IPS-18c (cell line): ENCODE measurements at regions not wholly inside any gene's neighbourhood (a gene's known extent, or its start where the extent isn't known, plus 50 kb on each side); places are given as distances from the start of the nearest gene placed in this dataset.
"Not testable (repeated sequence)": the region's sequence is repeated elsewhere in the genome, so short reads cannot be mapped to it uniquely, and the experiment has no call there.

Experiments used
- H3K4me3 ChIP-seq: 2 replicates; pipeline ENCODE4 v1.7.0; 2013; ENCODE audit warnings: low read depth, mild to moderate bottlenecking, low read length, moderate library complexity; ENCODE audit not compliant: insufficient read depth
- H3K9me3 ChIP-seq: one replicate; pipeline ENCODE4 v1.6.1; 2013; ENCODE audit warnings: mild to moderate bottlenecking, low read length, moderate library complexity; ENCODE audit not compliant: control insufficient read depth, insufficient read depth

DNA sequence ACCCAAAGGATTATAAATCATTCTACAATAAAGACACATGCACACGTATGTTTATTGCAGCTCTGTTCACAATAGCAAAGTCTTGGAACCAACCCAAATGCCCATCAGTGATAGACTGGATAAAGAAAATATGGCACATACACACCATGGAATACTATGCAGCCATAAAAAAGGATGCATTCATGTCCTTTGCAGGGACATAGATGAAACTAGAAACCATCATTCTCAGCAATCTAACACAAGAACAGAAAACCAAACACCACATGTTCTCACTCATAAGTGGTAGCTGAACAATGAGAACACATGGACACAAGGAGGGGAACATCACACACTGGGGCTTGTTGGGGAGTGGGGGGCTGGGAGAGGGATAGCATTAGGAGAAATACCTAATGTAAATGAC is 164.9 kb downstream of the CRPPA start:
- H3K9me3 ChIP-seq, H3K4me3 ChIP-seq: not testable (repeated sequence)

DNA sequence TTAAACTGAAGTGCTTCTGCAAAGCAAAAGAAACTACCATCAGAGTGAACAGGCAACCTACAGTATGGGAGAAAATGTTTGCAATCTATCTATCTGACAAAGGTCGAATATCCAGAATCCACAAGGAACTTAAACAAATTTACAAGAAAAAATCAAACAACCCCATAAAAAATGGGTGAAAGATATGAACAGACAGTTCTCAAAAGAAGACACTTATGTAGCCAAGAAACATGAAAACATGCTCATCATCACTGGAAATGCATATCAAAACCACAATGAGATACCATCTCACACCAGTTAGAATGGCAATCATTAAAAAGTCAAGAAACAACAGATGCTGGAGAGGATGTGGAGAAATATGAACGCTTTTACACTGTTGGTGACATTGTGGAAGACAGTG is 165.4 kb downstream of the CRPPA start:
- not testable (repeated sequence) for H3K4me3 ChIP-seq, H3K9me3 ChIP-seq

DNA sequence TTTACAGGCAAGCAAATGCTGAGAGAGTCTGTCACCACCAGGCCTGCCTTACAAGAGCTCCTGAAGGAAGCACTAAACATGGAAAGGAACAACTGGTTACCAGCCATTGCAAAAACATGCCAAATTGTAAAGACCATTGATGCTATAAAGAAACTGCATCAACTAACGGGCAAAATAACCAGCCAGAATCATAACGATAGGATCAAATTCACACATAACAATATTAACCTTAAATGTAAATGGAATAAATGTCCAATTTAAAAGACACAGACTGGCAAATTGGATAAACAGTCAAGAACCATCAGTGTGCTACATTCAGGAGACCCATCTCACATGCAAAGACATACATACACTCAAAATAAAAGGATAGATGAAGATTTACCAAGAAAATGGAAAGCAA is 170.7 kb downstream of the CRPPA start:
- H3K9me3 ChIP-seq, H3K4me3 ChIP-seq: not testable (repeated sequence)

DNA sequence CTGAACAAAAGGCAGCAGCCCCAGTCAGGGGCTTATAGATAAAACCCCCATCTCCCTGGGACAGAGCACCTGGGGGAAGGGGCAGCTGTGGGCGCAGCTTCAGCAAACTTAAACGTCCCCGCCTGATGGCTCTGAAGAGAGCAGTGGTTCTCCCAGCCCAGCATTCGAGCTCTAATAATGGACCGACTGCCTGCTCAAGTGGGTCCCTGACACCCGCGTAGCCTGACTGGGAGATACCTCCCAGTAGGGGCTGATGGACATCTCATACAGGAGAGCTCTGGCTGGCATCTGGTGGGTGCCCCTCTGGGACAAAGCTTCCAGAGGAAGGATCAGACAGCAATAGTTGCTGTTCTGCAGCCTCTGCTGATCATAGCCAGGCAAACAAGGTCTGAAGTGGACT is 172.1 kb downstream of the CRPPA start:
- H3K9me3 ChIP-seq, H3K4me3 ChIP-seq: not testable (repeated sequence)

DNA sequence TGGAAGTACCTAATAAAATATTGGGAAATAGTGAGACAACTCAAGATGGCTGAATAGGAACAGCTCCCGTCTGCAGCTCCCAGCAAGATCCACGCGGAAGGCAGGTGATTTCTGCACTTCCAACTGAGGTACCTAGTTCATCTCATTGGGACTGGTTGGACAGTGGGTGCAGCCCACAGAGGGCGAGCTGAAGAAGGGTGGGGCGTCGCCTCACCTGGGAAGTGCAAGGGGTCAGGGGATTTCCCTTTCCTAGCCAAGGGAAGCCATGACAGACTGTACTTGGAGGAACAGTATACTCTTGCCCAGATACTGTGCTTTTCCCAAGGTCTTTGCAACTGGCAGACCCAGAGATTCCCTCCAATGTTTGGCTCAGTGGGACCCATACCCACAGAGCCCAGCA is 172.8 kb downstream of the CRPPA start:
- not testable (repeated sequence) for H3K9me3 ChIP-seq, H3K4me3 ChIP-seq

DNA sequence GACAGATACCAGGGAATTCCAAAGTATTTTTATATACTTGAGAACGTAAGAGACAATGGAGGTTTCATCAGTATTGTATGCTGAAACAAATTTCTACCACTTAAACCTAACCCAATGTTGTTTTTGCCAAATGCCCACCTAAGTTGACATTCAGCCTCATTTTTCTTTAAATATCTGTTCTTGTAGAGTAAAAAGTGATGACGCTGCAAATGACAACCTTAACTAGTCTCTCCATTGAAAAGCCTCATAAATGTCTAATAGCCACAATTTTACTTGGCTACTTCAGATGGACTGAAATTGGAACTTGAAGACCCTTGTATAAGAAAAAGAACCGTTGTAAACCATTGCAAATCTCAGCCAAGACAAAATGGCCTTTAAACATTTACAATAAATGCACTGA is 176.9 kb downstream of the CRPPA start:
- Histone ChIP-seq H3K4me3 (no peak overlapping the region), H3K9me3 (no peaks in the 10 kb centered on the region)

DNA sequence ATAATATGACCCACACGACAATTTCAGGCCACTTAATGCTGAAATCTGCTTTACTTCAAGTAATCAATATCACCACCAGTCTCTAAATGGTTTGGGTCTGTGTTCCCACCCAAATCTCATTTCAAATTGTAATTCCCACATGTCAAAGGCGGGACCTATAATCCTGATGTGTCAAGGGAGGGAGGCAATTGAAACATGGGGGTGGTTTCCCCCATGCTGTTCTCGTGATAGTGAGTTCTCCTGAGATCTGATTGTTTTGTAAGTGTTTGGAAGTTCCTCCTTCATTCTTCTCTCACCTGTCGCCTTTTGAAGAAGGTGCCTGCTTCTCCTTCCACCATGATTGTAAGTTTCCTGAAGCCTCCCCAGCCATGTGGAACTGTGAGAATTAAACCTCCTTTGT is 178.4 kb downstream of the CRPPA start:
- no peaks in the 10 kb centered on the region for H3K9me3 ChIP-seq
- H3K4me3 ChIP-seq, result no peak overlapping the region

DNA sequence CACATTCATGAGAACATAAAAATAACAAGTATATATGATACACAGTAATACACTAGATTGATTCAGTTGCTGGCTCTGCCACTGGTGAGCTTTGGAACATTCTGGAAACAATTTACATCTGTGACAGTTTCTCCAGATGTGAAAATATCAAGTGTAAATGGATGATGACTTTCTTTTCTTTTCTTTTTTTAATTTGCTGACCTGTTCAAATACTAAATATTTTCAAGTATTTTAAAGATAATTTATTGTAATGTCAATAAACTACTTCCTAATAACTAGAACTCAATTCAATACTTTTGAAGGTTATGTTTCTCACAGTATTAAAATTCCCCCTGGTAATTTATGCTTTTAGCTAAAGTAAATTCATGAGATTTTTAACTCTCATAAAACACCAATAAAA is 180.3 kb downstream of the CRPPA start:
- Histone ChIP-seq H3K9me3 (no peaks in the 10 kb centered on the region), H3K4me3 (no peak overlapping the region)

DNA sequence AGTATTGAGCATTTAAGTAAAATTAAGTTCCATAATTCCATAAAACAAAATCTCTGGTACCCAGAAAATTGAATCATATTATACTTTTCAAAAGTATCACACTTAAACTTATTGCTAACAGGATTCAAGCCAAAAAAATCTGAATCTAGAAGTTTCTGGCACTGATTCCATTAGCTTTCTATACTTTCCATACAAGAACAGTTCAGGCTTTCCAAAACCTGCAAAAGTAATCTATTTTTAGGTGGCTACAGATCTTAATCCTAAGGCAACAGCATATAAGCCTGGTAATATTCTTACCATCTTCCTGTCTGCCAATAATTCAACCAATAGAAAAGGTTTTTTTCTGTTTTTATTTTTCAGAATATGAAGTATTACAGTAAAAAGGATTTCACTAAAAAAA is 185.0 kb downstream of the CRPPA start:
- H3K4me3 ChIP-seq, result no peak overlapping the region
- no peaks in the 10 kb centered on the region for H3K9me3 ChIP-seq

DNA sequence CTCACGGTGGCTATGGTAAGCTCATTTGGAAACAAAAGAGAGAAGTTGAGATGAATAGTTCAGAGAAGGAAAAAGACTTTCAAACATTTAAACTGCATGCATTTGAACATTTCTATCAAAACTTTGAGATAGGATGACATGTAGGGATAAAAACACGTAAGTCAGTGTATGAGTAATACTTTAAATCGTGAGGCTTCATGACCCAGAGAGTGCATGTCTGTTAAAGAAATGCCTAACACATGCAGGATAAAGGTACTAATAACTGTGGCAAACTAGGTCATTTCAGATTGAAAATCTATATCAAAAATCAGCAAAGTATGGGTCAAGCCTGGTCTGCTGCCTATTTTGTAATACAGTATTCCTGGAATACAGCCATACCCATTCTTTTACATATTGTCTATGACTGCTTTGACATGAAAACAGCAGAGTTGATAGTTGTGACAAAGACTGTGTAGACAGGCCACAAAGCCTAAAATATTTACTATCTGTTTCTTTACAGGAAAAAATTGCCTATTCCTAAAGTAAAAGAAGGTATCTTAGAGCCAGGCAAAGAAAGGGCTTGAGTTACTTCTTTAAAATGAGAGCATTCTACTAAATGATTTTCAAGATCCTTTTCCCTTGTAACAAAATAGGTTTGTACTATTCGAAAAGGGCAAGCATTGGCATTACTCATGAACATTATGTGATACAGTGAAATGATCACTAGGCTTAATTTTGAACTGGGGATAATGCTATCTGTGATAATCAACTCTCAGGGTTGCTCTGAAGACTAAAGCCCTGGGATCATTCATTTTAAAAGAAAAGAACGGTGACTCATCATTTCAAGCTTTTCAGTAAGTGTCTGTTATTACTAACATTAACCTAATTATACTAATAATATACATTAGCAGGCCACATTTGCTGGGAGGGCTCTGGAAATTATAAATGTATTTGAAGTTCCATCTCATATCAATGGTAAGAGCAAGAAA is 185.9 kb downstream of the CRPPA start:
- H3K4me3 ChIP-seq, result no peak overlapping the region
- no peaks in the 10 kb centered on the region for H3K9me3 ChIP-seq

DNA sequence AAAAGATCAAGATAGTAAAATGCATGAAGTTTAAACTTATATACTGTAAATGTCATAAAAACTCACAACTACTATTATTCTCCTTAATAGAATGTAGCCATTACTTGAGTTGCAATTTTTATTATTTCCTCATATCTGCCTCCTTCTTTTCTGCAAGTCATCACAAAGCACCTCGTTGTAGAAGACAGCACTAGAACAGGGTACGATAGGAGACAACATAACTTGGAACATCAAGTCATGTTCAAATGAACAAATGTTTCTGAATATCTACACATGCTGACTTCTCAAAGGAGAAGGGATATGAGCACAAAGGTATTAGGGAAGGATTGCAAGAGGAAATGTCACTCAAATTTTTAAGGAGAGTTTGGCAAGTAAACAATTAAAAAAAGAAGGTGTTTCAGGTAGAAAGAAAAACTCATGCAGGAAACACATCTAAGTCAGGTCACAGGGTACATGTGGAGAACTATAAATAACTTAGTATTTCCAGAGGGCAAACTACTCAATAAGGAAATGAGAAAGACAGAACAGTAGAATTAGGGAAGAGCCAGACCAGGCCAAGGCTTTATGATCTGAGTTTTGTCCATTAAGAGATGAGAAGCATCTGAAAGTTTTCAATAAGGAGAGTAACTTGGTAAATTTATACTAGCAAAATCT is 186.7 kb downstream of the CRPPA start:
- H3K9me3 ChIP-seq, result no peaks in the 10 kb centered on the region
- no peak overlapping the region for H3K4me3 ChIP-seq

DNA sequence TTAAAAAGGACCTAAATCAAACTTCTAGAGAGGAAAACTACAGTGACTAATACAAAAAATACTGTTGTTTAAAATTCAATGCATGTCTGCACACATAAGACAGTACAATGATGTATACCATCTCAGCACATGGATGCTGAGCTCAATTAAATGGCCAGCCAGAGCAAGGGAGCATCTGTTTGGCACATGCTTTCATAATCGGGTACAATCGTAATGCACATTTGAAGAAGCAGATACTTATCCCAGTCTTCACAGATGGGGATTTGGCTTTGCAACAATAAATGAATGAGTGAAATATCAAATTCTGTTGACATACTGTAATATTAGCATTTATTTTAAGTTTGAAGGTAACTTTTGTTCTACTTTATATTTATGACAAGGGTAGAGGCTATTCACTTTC is 187.8 kb downstream of the CRPPA start:
- Histone ChIP-seq H3K4me3 (no peak overlapping the region), H3K9me3 (no peaks in the 10 kb centered on the region)

DNA sequence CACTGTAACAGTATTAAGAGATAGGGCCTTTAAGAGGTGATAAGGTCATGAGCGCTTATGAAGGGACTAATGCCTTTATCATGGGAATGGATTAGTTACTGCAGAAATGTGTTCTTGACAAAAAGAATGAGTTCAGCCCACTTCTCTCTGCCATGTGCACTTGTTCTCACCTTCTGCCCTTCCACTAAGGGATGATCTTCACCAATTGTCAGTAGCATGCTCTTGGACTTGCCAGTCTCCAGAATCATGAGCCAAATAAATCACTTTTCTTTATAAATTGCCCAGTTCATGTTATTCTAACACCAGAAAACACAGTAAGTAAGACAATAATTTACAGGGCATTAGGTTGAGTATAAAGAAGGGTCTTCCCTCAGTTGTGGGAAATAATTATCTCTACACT is 189.1 kb downstream of the CRPPA start:
- Histone ChIP-seq H3K4me3 (no peak overlapping the region), H3K9me3 (no peaks in the 10 kb centered on the region)

DNA sequence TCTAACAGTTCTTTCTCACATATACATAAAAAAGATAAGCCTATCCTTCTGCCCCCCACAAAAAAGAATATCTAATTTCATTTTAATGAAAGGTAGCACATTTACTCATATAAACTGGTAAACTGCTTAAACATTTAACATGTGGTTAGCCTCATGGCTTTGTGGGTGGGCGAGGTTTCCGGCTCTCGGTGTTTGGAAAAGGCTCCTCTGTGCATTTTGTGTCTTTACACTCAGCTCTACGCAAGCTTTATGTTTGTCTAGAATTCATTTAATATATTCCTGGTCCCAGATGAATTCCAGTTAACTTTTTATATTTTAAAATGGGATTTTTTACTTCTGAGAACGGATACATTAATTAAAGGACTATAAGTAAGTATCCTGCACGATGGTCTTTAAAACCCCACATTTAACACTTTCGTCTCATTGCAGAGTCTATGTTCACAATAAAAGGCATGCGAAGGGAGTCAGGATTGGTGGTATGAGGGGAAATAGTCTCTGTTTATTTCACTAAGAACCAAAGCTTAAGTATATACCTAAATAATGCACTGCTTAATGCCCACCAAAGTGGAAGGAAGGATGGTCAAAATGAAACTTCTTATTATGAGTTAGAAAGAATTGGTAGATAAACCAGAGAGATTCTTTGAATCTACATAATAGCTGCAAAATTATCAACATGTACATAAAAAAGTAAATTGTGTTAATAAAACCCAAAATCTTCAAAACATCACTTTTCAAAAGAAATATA is 197.2 kb downstream of the CRPPA start:
- Histone ChIP-seq H3K9me3 (no peaks in the 10 kb centered on the region), H3K4me3 (no peak overlapping the region)

DNA sequence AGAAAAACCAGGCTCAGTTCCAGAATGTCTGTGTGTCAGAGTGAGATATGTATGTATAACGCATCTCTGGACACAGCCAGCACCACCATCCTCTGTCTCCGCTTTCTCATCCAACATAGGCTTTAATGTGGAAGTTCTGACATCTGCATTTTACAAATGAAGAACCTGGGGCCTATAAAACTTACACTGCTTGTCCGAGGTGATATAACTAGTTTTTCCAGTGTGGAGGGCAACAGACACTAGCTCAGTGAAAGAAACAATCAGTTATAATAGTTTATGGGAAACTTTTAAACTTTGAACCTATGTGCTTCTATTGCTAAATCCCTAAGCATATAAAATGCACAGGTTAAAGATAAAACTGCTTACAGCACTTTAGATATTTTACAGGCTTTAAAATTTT is 208.7 kb downstream of the CRPPA start:
- no peaks in the 10 kb centered on the region for H3K9me3 ChIP-seq

DNA sequence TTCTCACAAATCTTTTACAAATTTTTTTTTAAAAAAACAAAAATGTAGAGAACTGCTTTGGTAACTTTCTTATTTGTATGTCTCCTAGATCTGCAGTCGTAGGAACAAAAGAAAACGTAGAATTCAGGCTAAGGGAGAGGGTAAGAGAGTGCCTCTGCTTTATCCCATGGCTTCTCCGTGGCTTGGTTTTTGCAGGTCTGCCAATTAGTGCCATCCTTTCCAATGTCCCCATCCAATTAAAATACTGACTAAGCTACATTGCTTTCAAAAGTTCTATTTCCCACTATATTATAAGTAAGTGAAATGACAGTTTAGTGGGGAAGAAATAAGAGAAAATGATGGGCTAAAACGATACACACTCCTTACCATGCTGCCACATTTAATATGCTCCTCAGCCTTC is 209.3 kb downstream of the CRPPA start:
- no peak overlapping the region for H3K4me3 ChIP-seq

More for the DNA sequence above, 208.7 kb downstream of the CRPPA start:
- no peak overlapping the region for H3K4me3 ChIP-seq

DNA sequence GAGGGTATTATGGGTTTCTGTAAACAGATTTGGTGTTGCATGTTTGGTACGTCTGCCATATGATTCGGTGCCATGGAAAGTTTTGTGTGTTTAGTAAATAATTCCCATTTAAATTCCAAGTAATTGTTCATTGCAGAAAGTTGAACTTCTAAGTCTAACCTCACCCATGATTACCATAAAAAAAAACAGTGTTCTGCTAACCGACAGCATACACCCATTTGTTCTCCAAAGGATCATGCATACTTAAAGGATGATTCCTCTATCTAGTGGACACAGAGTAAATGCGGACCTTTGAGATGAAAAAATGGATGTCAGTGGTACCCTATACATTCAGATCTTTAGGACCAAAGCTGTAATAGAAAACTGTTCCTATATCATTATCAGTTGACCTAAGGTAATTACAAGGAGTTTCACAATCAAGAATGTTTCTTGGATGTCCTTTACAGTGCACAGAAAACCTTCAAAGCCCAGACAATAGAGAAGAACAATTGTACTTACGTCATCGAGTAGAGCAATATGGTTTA is 209.9 kb downstream of the CRPPA start:
- no peaks in the 10 kb centered on the region for H3K9me3 ChIP-seq
- H3K4me3 ChIP-seq, result no peak overlapping the region

More for the DNA sequence above, 209.3 kb downstream of the CRPPA start:
- no peaks in the 10 kb centered on the region for H3K9me3 ChIP-seq

DNA sequence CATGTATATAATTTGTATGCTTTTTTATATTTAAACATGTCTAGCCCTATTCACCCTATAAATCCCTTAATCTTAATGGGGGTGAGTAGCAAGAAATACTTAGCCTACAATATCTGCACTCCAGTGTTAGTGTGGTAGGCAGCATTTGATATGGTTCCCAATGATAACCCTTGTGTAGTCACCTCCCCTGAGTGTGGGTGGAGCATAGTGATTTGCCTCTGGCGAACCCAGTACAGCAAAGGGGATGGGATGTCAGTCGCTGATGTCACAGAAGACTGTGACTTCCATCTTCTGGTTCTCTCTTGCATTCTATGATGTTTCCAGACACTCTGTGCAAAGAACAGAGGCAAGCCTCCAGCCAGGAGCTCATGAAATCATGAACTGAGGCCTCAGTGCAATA is 211.2 kb downstream of the CRPPA start:
- H3K4me3 ChIP-seq, result no peak overlapping the region
- no peaks in the 10 kb centered on the region for H3K9me3 ChIP-seq
